HG02759 (cell line): ENCODE measurements at regions not wholly inside any gene's neighbourhood (a gene's known extent, or its start where the extent isn't known, plus 50 kb on each side); places are given as distances from the start of the nearest gene placed in this dataset.

ENCODE experiments used
- ATAC-seq: cut with Tn5 transposase; IDR thresholded peaks from one replicate; pipeline ENCODE4 v1.9.1; 2021; ENCODE audit warnings: mild to moderate bottlenecking, moderate library complexity; ENCODE audit not compliant: unreplicated experiment

- no peak for ATAC-seq
Observed at GRCh38 chr2:19785867-19786266, 115.9 kb downstream of the TTC32 start.

- ATAC-seq: no peak
Observed at GRCh38 chr2:19785447-19785846, 116.3 kb downstream of the TTC32 start.

DNA sequence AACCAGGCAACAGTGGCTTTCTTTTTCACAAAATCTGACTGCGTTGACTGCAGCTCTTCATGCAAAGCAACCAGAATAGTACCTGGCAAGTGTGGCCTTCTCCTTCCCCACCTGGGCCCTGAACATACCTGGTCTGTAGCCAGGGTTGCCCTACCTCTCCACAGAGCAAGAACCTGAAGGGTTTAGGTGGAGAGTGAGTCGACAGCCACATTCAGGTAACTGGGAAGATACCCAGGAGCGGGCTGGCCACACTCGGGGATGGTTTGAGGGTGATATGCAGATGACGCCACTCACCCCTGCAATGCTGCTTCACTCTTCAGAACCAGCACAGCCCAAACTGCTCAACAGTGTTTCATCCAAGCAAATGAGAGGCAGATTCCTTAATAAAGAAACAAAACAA, 117.3 kb downstream of the TTC32 start:
- ATAC-seq: no peak

- no peak for ATAC-seq
Observed at GRCh38 chr2:19783935-19784334, 117.8 kb downstream of the TTC32 start.

GRCh38 chr2:19776941-19777514, 124.8 kb downstream of the TTC32 start:
- no peak for ATAC-seq

DNA sequence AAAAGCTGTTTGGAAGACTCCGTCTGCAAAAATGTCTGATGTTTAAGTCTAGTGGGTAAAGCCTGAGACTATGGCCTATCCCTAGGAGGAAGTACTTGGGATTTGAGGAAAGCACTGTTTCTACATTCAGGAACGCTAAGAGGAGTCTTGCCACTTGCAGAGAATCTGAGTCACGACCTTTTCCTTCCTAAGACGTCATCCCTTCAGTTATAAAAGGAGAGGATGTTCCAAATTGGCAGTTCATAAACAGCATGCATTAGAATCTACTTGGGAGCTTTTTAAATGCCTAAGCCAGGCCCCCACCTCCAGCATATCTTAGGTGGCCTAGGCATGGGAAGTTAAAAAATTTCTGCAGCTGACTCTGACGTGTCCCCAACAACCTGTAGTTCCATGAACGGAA, 125.9 kb downstream of the TTC32 start:
- no peak for ATAC-seq

DNA sequence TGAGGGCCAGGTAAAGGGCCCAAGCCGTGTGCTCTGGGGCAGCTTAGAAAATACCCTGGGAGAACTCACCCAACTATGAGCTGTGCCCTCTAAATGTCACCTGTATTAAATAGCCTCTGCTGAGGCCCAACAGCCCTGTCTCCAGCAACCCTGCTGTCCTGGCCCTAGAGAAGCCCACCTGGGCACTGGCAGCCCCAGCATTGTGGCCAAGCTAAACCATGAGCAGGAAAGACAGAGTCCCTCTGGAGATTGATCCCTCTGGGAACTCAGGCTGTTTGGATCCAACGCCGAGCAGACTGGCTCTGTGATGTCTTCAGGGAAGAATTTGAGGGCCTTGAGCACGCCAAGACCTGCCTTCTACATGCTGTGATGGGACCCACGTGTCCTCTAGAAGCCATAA, 126.5 kb downstream of the TTC32 start:
- ATAC-seq: no peak

- no peak for ATAC-seq
Observed at GRCh38 chr2:19774805-19775176, 127.0 kb downstream of the TTC32 start.

GRCh38 chr2:19772981-19773380, 128.8 kb downstream of the TTC32 start:
- no peak for ATAC-seq

GRCh38 chr2:19769513-19769912, 132.3 kb downstream of the TTC32 start:
- no peak for ATAC-seq

GRCh38 chr2:19767899-19768298, 133.9 kb downstream of the TTC32 start:
- no peak for ATAC-seq

DNA sequence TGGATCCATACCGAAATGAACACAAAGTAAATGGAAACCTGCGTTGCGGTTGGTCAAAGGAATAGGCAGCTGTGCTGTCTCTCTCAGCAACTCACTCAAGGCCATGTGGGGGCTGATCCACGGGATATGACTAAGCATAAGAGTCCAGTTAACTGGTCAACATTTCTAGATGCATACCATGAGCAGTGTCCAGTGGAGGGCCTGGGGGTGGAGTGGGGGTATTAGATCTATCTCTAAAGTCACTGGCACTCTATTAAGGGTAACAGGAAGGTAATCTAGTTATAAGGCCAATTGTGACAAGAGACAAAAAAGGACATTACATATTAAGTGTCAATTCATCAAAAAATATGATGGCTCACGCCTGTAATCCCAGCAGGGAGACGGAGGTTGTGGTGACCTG, 136.8 kb downstream of the TTC32 start:
- ATAC-seq: no peak

DNA sequence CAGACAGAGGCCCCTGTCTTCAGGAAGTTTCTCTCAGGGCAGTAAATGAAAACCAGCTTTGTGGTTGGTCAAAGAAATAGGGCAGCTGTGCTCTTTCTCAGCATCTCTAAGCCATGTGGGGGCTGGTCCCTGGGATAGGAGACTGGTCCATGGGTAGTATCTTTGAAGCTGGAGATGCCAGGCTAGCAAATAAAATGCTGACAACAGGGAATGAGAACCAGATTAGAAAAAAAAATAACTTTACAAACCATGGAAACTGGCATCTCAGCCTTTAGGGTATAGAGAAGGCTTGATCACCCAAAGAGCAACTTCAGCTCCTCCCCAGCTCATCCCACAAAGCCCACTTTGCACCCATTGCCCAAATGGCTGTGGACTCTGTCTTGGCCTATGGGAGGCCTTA, 138.1 kb downstream of the TTC32 start:
- ATAC-seq: no peak

DNA sequence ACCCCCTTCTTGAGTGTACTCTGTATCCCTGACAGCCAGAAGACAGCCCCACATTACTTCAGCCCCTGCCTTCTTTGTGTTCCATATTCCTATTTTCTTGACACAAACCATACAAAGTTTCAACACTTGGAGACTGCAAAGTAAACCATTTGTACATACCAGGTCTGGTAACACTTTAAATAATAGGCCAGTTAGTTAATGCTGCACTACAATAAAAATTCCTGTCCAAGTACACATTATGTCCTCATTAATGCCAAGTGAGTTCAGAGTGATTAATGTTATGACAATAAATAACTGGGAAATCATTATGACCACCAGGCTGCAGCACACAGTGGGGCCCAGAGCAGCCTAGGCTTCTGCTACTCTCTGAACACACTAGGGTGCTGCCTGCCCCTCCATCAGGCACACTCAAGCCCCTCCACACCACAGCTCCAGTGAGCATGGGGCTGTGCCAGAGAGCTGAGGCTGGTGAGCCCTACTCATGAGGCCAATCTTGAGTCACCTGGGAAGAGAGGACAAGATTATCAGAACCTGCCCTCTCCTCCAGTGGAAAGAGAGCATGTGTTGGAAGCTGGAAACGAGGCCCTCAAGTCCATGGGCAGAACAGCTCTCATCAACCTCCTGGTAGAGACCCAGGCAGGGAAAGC, 138.7 kb downstream of the TTC32 start:
- ATAC-seq: no peak

- no peak for ATAC-seq
Observed at GRCh38 chr2:19762142-19762541, 139.6 kb downstream of the TTC32 start.

- no peak for ATAC-seq
Observed at GRCh38 chr2:19759880-19760279, 141.9 kb downstream of the TTC32 start.

DNA sequence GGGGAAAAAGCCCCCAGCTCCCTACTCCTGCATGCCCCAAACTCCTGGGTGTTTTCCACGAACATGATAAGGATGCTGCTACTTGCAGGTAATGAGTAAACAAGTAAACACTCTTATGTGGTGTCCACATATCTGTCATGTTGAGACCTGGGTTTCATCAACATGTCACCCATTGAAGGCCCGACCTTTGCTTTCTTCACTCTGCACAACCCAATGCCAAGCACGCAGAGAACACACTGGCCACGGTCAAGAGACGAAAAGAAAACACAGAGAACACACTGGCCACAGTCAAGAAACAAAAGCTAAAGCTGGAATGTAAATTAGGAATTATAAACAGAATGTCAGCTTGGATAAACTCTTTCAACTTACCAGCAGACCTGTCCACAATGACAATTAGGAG, 143.1 kb downstream of the TTC32 start:
- no peak for ATAC-seq

DNA sequence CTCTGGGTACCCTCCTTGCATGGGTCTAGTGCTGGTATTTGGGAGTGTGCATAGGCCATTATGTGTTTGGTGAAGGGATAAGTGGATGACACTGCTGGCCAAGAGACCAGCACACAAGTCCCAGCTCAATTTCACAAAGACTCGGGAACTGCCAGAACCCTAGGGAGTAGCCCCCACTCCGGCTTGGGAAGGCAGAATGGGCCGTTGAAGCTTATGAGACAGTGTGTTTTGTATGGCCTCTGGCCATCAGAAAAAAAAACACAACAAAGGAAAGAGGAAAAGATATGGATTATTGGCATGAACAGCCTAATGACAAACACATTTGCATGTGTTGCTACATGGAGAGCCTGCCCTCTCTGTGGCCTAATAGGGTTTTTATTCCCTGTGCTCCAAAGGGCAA, 144.2 kb downstream of the TTC32 start:
- no peak for ATAC-seq

DNA sequence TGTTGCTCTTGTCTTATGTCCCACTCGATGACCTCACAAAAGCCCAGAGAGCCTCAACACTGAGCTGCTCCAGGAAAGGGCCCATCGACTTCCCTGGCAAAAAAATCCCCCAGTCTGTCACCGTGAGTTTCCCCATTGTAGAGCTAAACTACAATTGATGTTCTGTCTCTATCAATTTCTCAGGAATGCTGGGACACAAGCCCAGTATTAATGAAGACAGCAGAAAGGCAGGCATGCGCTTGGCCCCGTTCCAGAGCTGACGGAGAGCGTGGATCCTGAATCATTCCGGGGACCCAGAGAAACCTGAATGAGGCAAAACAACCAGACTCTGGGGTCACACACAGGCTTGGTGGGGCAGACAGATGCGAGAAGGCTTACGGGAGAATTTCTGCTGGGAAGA, 146.9 kb downstream of the TTC32 start:
- ATAC-seq: no peak

GRCh38 chr2:19753818-19754217, 148.0 kb downstream of the TTC32 start:
- no peak for ATAC-seq

DNA sequence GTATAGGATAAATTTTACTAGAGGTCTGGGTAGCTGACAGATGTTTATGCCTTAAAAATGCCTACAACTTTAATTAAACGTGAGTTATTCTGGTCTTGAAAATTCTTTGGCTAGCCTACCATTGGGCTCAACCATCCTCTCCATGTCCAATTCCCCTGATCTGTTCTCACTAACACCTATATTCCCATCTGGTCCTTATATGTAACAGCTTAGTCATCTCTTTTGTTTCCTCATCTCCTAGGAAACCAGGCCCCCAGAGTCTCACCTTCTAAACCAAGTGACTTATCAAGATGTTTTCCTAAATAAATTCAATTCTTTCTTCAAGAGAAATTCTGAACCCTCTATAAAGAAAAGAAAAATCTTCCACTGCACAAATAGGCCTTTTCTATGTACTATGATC, 148.5 kb downstream of the TTC32 start:
- ATAC-seq: no peak

DNA sequence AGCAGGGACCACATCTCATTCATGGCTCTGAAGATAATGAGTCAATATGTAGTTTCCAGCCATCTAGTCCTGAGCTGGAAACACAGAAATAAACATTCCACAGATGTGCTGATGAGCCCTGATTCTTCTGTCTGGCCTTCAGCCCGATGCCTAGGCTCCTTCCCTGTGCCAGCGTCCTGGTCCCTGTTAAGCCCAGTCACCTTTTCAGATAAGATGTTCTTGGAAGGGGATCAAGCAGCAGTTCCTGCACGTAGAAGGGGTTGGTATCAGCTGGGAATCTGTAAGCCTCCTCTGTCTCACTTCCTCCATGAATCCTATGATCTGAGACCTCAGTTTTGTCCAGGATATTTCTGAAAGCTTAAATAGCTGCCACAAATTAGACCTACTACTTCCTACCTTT, 149.3 kb downstream of the TTC32 start:
- no peak for ATAC-seq

GRCh38 chr2:19751631-19752030, 150.2 kb downstream of the TTC32 start:
- ATAC-seq: no peak
